ENCODE measurements at regions not wholly inside any gene's neighbourhood (a gene's known extent, or its start where the extent isn't known, plus 50 kb on each side); places are given as distances from the start of the nearest gene placed in this dataset.

GRCh38 chr10:90047243-90047729 is 345.9 kb downstream of the KIF20B start:
- H3K79me2 ChIP-seq (ENCODE audit: insufficient read depth, low read length) = no peaks in the 10 kb centered on the region
- H3K9ac ChIP-seq (ENCODE audit: low read length) = no peak overlapping the region
- TF ChIP-seq CTCF (IDR thresholded peaks at IDR 0.05; ENCODE audit: insufficient read depth, low read length, poor library complexity, severe bottlenecking) = no peak
- no peak for TF ChIP-seq EZH2phosphoT487 (conservative IDR thresholded peaks at IDR 0.05; ENCODE audit: low read length)
- H3K27ac ChIP-seq (ENCODE audit: low read depth, low read length) = no peak overlapping the region
- H3K36me3 ChIP-seq (ENCODE audit: low read length) = no peaks in the 10 kb centered on the region
- H3K27me3 ChIP-seq (ENCODE audit: low read length) = no peaks in the 10 kb centered on the region
- H3K9me3 ChIP-seq (ENCODE audit: insufficient read depth, low read length) = no peaks in the 10 kb centered on the region
- H3F3A ChIP-seq (ENCODE audit: insufficient read depth) = no peaks in the 10 kb centered on the region
- no peak overlapping the region for H3K4me2 ChIP-seq (ENCODE audit: low read depth, low read length, poor library complexity, severe bottlenecking)
- no peaks in the 10 kb centered on the region for H4K20me1 ChIP-seq (ENCODE audit: low read depth, low read length)
- no peak overlapping the region for H3K4me3 ChIP-seq (ENCODE audit: insufficient read depth, low read length, poor library complexity, severe bottlenecking)
- no peaks in the 10 kb centered on the region for H3K9me2 ChIP-seq (replicated peaks; ENCODE audit: insufficient read depth, low read length)
- no peak overlapping the region for H2AFZ ChIP-seq (ENCODE audit: low read depth, low read length, severe bottlenecking)

GRCh38 chr10:90051053-90051452 is 349.7 kb downstream of the KIF20B start:
- Histone ChIP-seq H3K27ac (ENCODE audit: low read depth, low read length) (no peak overlapping the region), H2AFZ (ENCODE audit: low read depth, low read length, severe bottlenecking) (no peak overlapping the region), H3K27me3 (ENCODE audit: low read length) (no peaks in the 10 kb centered on the region), H3K9ac (ENCODE audit: low read length) (no peak overlapping the region), H3K4me3 (ENCODE audit: insufficient read depth, low read length, poor library complexity, severe bottlenecking) (no peak overlapping the region), H3F3A (ENCODE audit: insufficient read depth) (no peaks in the 10 kb centered on the region), H3K4me2 (ENCODE audit: low read depth, low read length, poor library complexity, severe bottlenecking) (no peak overlapping the region), H3K36me3 (ENCODE audit: low read length) (no peaks in the 10 kb centered on the region), H3K9me3 (ENCODE audit: insufficient read depth, low read length) (no peaks in the 10 kb centered on the region), H3K9me2 (replicated peaks; ENCODE audit: insufficient read depth, low read length) (no peaks in the 10 kb centered on the region), H4K20me1 (ENCODE audit: low read depth, low read length) (no peaks in the 10 kb centered on the region), H3K79me2 (ENCODE audit: insufficient read depth, low read length) (no peaks in the 10 kb centered on the region)
- TF ChIP-seq CTCF (IDR thresholded peaks at IDR 0.05; ENCODE audit: insufficient read depth, low read length, poor library complexity, severe bottlenecking) (no peak), EZH2phosphoT487 (conservative IDR thresholded peaks at IDR 0.05; ENCODE audit: low read length) (no peak)

GRCh38 chr10:90051474-90051873 is 350.1 kb downstream of the KIF20B start:
- H3K27me3 ChIP-seq (ENCODE audit: low read length) = no peaks in the 10 kb centered on the region
- H3K9ac ChIP-seq (ENCODE audit: low read length) = no peak overlapping the region
- H3K9me3 ChIP-seq (ENCODE audit: insufficient read depth, low read length) = no peaks in the 10 kb centered on the region
- no peaks in the 10 kb centered on the region for H4K20me1 ChIP-seq (ENCODE audit: low read depth, low read length)
- no peaks in the 10 kb centered on the region for H3K79me2 ChIP-seq (ENCODE audit: insufficient read depth, low read length)
- no peak overlapping the region for H3K4me2 ChIP-seq (ENCODE audit: low read depth, low read length, poor library complexity, severe bottlenecking)
- H2AFZ ChIP-seq (ENCODE audit: low read depth, low read length, severe bottlenecking) = no peak overlapping the region
- no peaks in the 10 kb centered on the region for H3F3A ChIP-seq (ENCODE audit: insufficient read depth)
- no peak overlapping the region for H3K4me3 ChIP-seq (ENCODE audit: insufficient read depth, low read length, poor library complexity, severe bottlenecking)
- TF ChIP-seq CTCF (IDR thresholded peaks at IDR 0.05; ENCODE audit: insufficient read depth, low read length, poor library complexity, severe bottlenecking) (no peak), EZH2phosphoT487 (conservative IDR thresholded peaks at IDR 0.05; ENCODE audit: low read length) (no peak)
- no peaks in the 10 kb centered on the region for H3K36me3 ChIP-seq (ENCODE audit: low read length)
- no peak overlapping the region for H3K27ac ChIP-seq (ENCODE audit: low read depth, low read length)
- no peaks in the 10 kb centered on the region for H3K9me2 ChIP-seq (replicated peaks; ENCODE audit: insufficient read depth, low read length)

Measured in SU-DHL-6 (cell line).